ENCODE measurements at regions not wholly inside any gene's neighbourhood (a gene's known extent, or its start where the extent isn't known, plus 50 kb on each side); places are given as distances from the start of the nearest gene placed in this dataset.

- TF ChIP-seq, protein P1, sequence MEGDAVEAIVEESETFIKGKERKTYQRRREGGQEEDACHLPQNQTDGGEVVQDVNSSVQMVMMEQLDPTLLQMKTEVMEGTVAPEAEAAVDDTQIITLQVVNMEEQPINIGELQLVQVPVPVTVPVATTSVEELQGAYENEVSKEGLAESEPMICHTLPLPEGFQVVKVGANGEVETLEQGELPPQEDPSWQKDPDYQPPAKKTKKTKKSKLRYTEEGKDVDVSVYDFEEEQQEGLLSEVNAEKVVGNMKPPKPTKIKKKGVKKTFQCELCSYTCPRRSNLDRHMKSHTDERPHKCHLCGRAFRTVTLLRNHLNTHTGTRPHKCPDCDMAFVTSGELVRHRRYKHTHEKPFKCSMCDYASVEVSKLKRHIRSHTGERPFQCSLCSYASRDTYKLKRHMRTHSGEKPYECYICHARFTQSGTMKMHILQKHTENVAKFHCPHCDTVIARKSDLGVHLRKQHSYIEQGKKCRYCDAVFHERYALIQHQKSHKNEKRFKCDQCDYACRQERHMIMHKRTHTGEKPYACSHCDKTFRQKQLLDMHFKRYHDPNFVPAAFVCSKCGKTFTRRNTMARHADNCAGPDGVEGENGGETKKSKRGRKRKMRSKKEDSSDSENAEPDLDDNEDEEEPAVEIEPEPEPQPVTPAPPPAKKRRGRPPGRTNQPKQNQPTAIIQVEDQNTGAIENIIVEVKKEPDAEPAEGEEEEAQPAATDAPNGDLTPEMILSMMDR (IDR thresholded peaks at IDR 0.05; ENCODE audit: insufficient read depth, low read length), result peak; percentile 23
- H3K4me3 ChIP-seq (ENCODE audit: low read depth, low read length), result no peak overlapping the region
- no peak for DNase-seq (ENCODE audit: low read depth)
Measured at GRCh38 chr3:76570436-76571057, 469.4 kb upstream of the ROBO2 start.

DNA sequence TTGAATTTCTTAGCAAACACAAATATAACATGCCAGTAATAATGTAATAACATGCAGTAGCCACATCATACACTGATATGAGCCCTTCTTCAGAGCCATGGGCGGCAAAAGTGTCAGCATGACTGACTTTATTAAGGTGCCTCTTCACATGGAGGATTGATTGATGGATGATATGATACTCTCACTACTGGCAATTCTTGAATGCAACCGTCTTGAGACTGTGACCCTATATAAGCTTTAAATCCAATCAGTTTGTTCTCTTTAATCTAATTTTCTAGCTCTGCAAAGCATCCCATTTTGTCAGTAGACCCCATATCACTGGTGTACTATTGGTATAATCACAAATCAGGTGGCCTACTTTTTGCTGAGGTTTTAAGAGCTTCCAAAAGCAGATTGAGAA is 463.7 kb upstream of the ROBO2 start:
- DNase-seq (ENCODE audit: low read depth), result no peak
- TF ChIP-seq, protein P1 (IDR thresholded peaks at IDR 0.05; ENCODE audit: insufficient read depth, low read length), result no peak

GRCh38 chr3:76582098-76582497 is 457.8 kb upstream of the ROBO2 start:
- H3K4me3 ChIP-seq (ENCODE audit: low read depth, low read length), result no peak overlapping the region
- TF ChIP-seq, protein P1 (IDR thresholded peaks at IDR 0.05; ENCODE audit: insufficient read depth, low read length), result no peak
- no peak for DNase-seq (ENCODE audit: low read depth)

More for the DNA sequence above, 463.7 kb upstream of the ROBO2 start:
- H3K4me3 ChIP-seq (ENCODE audit: low read depth, low read length), result no peak overlapping the region

GRCh38 chr3:76582632-76583378 is 457.1 kb upstream of the ROBO2 start:
- H3K4me3 ChIP-seq (ENCODE audit: low read depth, low read length), result no peak overlapping the region
- no peak for DNase-seq (ENCODE audit: low read depth)
- TF ChIP-seq, protein P1 (IDR thresholded peaks at IDR 0.05; ENCODE audit: insufficient read depth, low read length), result no peak

GRCh38 chr3:76585794-76586392 is 454.0 kb upstream of the ROBO2 start:
- no peak overlapping the region for H3K4me3 ChIP-seq (ENCODE audit: low read depth, low read length)
- DNase-seq (ENCODE audit: low read depth), result peak; percentile 1
- TF ChIP-seq, protein P1 (IDR thresholded peaks at IDR 0.05; ENCODE audit: insufficient read depth, low read length), result peak; percentile 32

GRCh38 chr3:76586471-76586870 is 453.4 kb upstream of the ROBO2 start:
- DNase-seq (ENCODE audit: low read depth), result no peak
- TF ChIP-seq, protein P1 (IDR thresholded peaks at IDR 0.05; ENCODE audit: insufficient read depth, low read length), result no peak
- no peak overlapping the region for H3K4me3 ChIP-seq (ENCODE audit: low read depth, low read length)

Measured in fibroblast of the aortic adventitia (primary cell).